ENCODE measurements at regions not wholly inside any gene's neighbourhood (a gene's known extent, or its start where the extent isn't known, plus 50 kb on each side); places are given as distances from the start of the nearest gene placed in this dataset.

- Mint-ChIP-seq H3K36me3 (ENCODE audit: low read depth) (no peaks in the 10 kb centered on the region), H3K9me3 (peaks cover 7% of the 10 kb centered on the region), H3K27ac (no peak overlapping the region), H3K27me3 (ENCODE audit: low read depth) (no peaks in the 10 kb centered on the region), H3K4me3 (no peak overlapping the region), H3K4me1 (no peaks in the 10 kb centered on the region)
- TF ChIP-seq CTCF (IDR thresholded peaks at IDR 0.05; ENCODE audit: unreplicated experiment in 3 of 3): no peak
Observed at GRCh38 chr4:166174717-166175490, 301.9 kb downstream of the TLL1 start.

- no peak overlapping the region for H3K4me3 Mint-ChIP-seq
- TF ChIP-seq CTCF (IDR thresholded peaks at IDR 0.05; ENCODE audit: unreplicated experiment in 3 of 3): no peak
- no peak overlapping the region for H3K27ac Mint-ChIP-seq
- no peaks in the 10 kb centered on the region for H3K4me1 Mint-ChIP-seq
- H3K27me3 Mint-ChIP-seq (ENCODE audit: low read depth): no peaks in the 10 kb centered on the region
- H3K9me3 Mint-ChIP-seq: peaks cover 2% of the 10 kb centered on the region
- no peaks in the 10 kb centered on the region for H3K36me3 Mint-ChIP-seq (ENCODE audit: low read depth)
Observed at GRCh38 chr4:166182145-166182544, 309.1 kb downstream of the TLL1 start.

- Mint-ChIP-seq H3K4me3 (no peak overlapping the region), H3K9me3 (no peaks in the 10 kb centered on the region), H3K27ac (no peak overlapping the region), H3K27me3 (ENCODE audit: low read depth) (no peaks in the 10 kb centered on the region), H3K4me1 (no peaks in the 10 kb centered on the region), H3K36me3 (ENCODE audit: low read depth) (no peaks in the 10 kb centered on the region)
- no peak for TF ChIP-seq CTCF (IDR thresholded peaks at IDR 0.05; ENCODE audit: unreplicated experiment in 3 of 3)
Observed at GRCh38 chr4:166195101-166195500, 322.1 kb downstream of the TLL1 start.

- H3K27me3 Mint-ChIP-seq (ENCODE audit: low read depth): no peaks in the 10 kb centered on the region
- no peak overlapping the region for H3K27ac Mint-ChIP-seq
- H3K9me3 Mint-ChIP-seq: no peaks in the 10 kb centered on the region
- no peak overlapping the region for H3K4me3 Mint-ChIP-seq
- H3K4me1 Mint-ChIP-seq: no peaks in the 10 kb centered on the region
- H3K36me3 Mint-ChIP-seq (ENCODE audit: low read depth): no peaks in the 10 kb centered on the region
- TF ChIP-seq CTCF (IDR thresholded peaks at IDR 0.05; ENCODE audit: unreplicated experiment in 3 of 3): no peak
Observed at GRCh38 chr4:166197166-166197565, 324.1 kb downstream of the TLL1 start.

GRCh38 chr4:166198041-166198440 lies 325.0 kb downstream of the TLL1 start:
- TF ChIP-seq CTCF (IDR thresholded peaks at IDR 0.05; ENCODE audit: unreplicated experiment in 3 of 3): no peak
- Mint-ChIP-seq H3K4me1 (no peaks in the 10 kb centered on the region), H3K27ac (no peak overlapping the region), H3K9me3 (no peaks in the 10 kb centered on the region), H3K4me3 (no peak overlapping the region), H3K27me3 (ENCODE audit: low read depth) (no peaks in the 10 kb centered on the region), H3K36me3 (ENCODE audit: low read depth) (no peaks in the 10 kb centered on the region)
